CD14-positive monocyte (primary cell): ENCODE measurements at regions not wholly inside any gene's neighbourhood (a gene's known extent, or its start where the extent isn't known, plus 50 kb on each side); places are given as distances from the start of the nearest gene placed in this dataset.

Experiments used
- DNase-seq, 3 donors: peaks; one replicate each; pipeline ENCODE4 v3.0.0-alpha.2; 2011 to 2022
- H2AFZ ChIP-seq: 2 replicates; pipeline ENCODE4 v1.6.0; 2012; ENCODE audit warnings: mild to moderate bottlenecking, low read depth, low read length, inconsistent platforms; ENCODE audit not compliant: insufficient read depth, poor library complexity, severe bottlenecking
- H3K27ac ChIP-seq, 2 donors: 1 replicate in 1 of 2; 2 replicates in 1 of 2; pipeline ENCODE4 v1.5.1; 2012 to 2013; ENCODE audit warnings: low read length in 2 of 2, control low read depth in 1 of 2, inconsistent platforms in 1 of 2, low read depth in 1 of 2, mild to moderate bottlenecking in 1 of 2
- H3K27me3 ChIP-seq, 2 donors: one replicate each; pipeline versions ENCODE4 v1.6.0 to v1.6.1; 2011 to 2013; ENCODE audit warnings: low read length in 2 of 2; ENCODE audit not compliant: control insufficient read depth in 2 of 2, insufficient read depth in 2 of 2
- H3K36me3 ChIP-seq, 2 donors: replicated peaks in 1 of 2; 1 replicate in 1 of 2; 2 replicates in 1 of 2; pipeline versions ENCODE4 v1.5.1 to v1.6.1; 2012 to 2013; ENCODE audit warnings: low read length in 2 of 2, control low read depth in 1 of 2, inconsistent platforms in 1 of 2, mild to moderate bottlenecking in 1 of 2; ENCODE audit not compliant: insufficient read depth in 2 of 2, control insufficient read depth in 1 of 2
- H3K4me1 ChIP-seq, 2 donors: 1 replicate in 1 of 2; 2 replicates in 1 of 2; pipeline versions ENCODE4 v1.5.1 to v1.6.1; 2012 to 2013; ENCODE audit warnings: low read length in 2 of 2, control low read depth in 1 of 2, inconsistent platforms in 1 of 2, mild to moderate bottlenecking in 1 of 2, moderate library complexity in 1 of 2; ENCODE audit not compliant: insufficient read depth in 2 of 2, control insufficient read depth in 1 of 2
- H3K4me2 ChIP-seq: replicated peaks from 2 replicates; pipeline ENCODE3; 2012; ENCODE audit warnings: low read length, moderate library complexity, mild to moderate bottlenecking; ENCODE audit not compliant: poor library complexity, severe bottlenecking; ENCODE audit errors: extremely low read depth
- H3K4me3 ChIP-seq, 3 experiments: fragments of 200-600 bp in 1 of 3; sonication (generic) in 1 of 3; replicated peaks in 1 of 3; 1 replicate in 2 of 3; 2 replicates in 1 of 3; pipeline ENCODE4 v1.5.1; 2011 to 2013; ENCODE audit warnings: low read length in 3 of 3, mild to moderate bottlenecking in 3 of 3, control low read depth in 2 of 3, low read depth in 2 of 3, inconsistent platforms in 1 of 3, moderate library complexity in 1 of 3
- H3K79me2 ChIP-seq: 2 replicates; pipeline ENCODE4 v1.6.0; 2012; ENCODE audit warnings: mild to moderate bottlenecking, control low read depth, inconsistent platforms, low read length, moderate library complexity; ENCODE audit not compliant: insufficient read depth
- H3K9ac ChIP-seq: 2 replicates; pipeline ENCODE4 v1.6.0; 2017; ENCODE audit warnings: low read length, mild to moderate bottlenecking; ENCODE audit not compliant: insufficient read depth, poor library complexity, severe bottlenecking
- H3K9me3 ChIP-seq, 2 donors: replicated peaks in 1 of 2; 1 replicate in 1 of 2; 2 replicates in 1 of 2; pipeline versions ENCODE4 v1.5.1 to v1.6.1; 2012 to 2013; ENCODE audit warnings: low read length in 2 of 2, control low read depth in 1 of 2; ENCODE audit not compliant: control insufficient read depth in 1 of 2, insufficient read depth in 1 of 2
- H4K20me1 ChIP-seq: 2 replicates; pipeline ENCODE4 v1.6.0; 2012; ENCODE audit warnings: mild to moderate bottlenecking, low read length, control low read depth, moderate library complexity; ENCODE audit not compliant: insufficient read depth
- H3K27ac Mint-ChIP-seq, 7 donors: one replicate each; pipeline ENCODE4 v1.8.0; 2020; ENCODE audit warnings: mild to moderate bottlenecking in 7 of 7, mixed read lengths in 7 of 7, moderate library complexity in 6 of 7, inconsistent platforms in 2 of 7
- H3K27me3 Mint-ChIP-seq, 3 donors: one replicate each; pipeline ENCODE4 v1.8.0; 2021 to 2022; ENCODE audit warnings: low read depth in 3 of 3, mild to moderate bottlenecking in 3 of 3, mixed read lengths in 3 of 3, moderate library complexity in 3 of 3, inconsistent platforms in 1 of 3
- H3K36me3 Mint-ChIP-seq, 2 donors: one replicate each; pipeline ENCODE4 v1.8.0; 2020; ENCODE audit warnings: mixed read lengths in 2 of 2, inconsistent platforms in 1 of 2, mild to moderate bottlenecking in 1 of 2
- H3K4me1 Mint-ChIP-seq: one replicate; pipeline ENCODE4 v1.8.0; 2020; ENCODE audit warnings: mild to moderate bottlenecking, mixed read lengths
- H3K4me3 Mint-ChIP-seq, 2 donors: one replicate each; pipeline ENCODE4 v1.8.0; 2020; ENCODE audit warnings: mild to moderate bottlenecking in 2 of 2, mixed read lengths in 2 of 2, moderate library complexity in 1 of 2
- H3K9me3 Mint-ChIP-seq, 7 donors: one replicate each; pipeline ENCODE4 v1.8.0; 2020 to 2022; ENCODE audit warnings: mixed read lengths in 7 of 7, mild to moderate bottlenecking in 6 of 7, moderate library complexity in 6 of 7, inconsistent platforms in 2 of 7
- WGBS: methylation state at CpG from one replicate; pipeline ENCODE4 v1.1.5; 2013; ENCODE audit warnings: missing lambda C conversion rate; ENCODE audit not compliant: insufficient coverage; 5-methylcytosine and 5-hydroxymethylcytosine counted together
- intact Hi-C, 2 donors: fragments of 100-400 bp; cut with micrococcal nuclease; formaldehyde crosslinking; loops; one replicate each; pipeline versions ENCODE4 v1.15.0 to v1.15.1; 2023
- TF ChIP-seq, protein P1 (sequence below): fragments of 200-600 bp; IDR thresholded peaks from one replicate; pipeline ENCODE4 v1.8.0; 2022; ENCODE audit warnings: antibody characterized with exemption, mild to moderate bottlenecking

DNA sequence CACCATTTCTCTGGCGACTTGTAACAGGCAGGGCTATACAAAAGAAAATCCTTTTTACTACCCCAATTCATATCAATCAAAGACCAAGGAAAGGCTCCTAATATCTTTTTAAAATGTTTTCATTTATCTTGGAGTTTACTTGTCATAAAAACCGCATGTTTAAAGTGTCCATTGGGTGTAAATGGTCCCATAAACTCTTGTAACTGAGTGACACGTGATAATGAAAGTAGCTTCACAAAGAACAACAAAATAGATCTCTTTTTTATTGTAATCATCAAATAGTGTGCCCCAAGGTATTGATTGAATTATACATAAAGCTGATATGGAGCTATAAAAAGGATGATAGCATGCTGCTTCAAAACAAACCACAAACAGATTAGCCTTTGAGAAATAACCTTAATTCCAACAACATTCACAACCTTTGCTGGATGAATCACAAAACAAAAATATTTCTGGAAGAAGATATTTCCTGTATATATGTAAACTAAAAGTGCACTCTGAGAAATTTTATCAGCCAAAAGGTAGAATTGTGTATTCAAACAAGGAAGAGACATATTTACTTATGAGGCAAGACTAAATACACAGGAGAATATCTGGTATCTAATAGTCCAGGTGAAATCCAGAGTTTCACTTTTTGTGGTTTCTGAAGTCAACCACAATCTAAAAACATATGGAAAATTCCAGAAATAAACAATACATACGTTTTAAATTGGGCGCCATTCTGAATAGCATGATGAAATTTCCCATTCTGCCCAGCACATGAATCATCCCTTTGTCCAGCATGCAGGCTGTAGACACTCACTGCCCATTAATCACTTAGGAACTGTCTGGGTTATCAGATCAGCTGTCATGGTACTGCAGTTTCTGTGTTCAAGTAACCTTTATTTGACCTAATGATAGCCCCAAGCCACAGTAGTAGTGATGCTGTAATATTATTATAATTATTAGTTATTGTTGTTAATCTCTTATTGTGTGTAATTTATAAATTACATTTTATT is 237.5 kb downstream of the PIK3C3 start:
- H3K79me2 ChIP-seq: no peaks in the 10 kb centered on the region
- H3K4me1 ChIP-seq: no peaks in the 10 kb centered on the region
- no peaks in the 10 kb centered on the region for H3K36me3 ChIP-seq
- H3K4me2 ChIP-seq: no peak overlapping the region
- H3K27me3 ChIP-seq: no peaks in the 10 kb centered on the region
- TF ChIP-seq, protein P1, sequence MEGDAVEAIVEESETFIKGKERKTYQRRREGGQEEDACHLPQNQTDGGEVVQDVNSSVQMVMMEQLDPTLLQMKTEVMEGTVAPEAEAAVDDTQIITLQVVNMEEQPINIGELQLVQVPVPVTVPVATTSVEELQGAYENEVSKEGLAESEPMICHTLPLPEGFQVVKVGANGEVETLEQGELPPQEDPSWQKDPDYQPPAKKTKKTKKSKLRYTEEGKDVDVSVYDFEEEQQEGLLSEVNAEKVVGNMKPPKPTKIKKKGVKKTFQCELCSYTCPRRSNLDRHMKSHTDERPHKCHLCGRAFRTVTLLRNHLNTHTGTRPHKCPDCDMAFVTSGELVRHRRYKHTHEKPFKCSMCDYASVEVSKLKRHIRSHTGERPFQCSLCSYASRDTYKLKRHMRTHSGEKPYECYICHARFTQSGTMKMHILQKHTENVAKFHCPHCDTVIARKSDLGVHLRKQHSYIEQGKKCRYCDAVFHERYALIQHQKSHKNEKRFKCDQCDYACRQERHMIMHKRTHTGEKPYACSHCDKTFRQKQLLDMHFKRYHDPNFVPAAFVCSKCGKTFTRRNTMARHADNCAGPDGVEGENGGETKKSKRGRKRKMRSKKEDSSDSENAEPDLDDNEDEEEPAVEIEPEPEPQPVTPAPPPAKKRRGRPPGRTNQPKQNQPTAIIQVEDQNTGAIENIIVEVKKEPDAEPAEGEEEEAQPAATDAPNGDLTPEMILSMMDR: no peak
- H3K4me3 ChIP-seq: no peak overlapping the region
- H3K27me3 Mint-ChIP-seq: peaks cover 2% of the 10 kb centered on the region in 3 donors
- H2AFZ ChIP-seq: no peak overlapping the region
- no peak overlapping the region for H3K27ac ChIP-seq
- intact Hi-C loops: no loop called here
- H3K27ac Mint-ChIP-seq: no peak overlapping the region
- WGBS: 81% methylated on average over 2 of the region's 5 CpGs
- H3K9ac ChIP-seq: no peak overlapping the region
- H3K9me3 ChIP-seq: no peaks in the 10 kb centered on the region
- no peaks in the 10 kb centered on the region for H3K4me1 Mint-ChIP-seq
- H4K20me1 ChIP-seq: no peaks in the 10 kb centered on the region
- no peak for DNase-seq
- H3K4me3 Mint-ChIP-seq: no peak overlapping the region
- H3K36me3 Mint-ChIP-seq: no peaks in the 10 kb centered on the region
- H3K9me3 Mint-ChIP-seq: no peaks in the 10 kb centered on the region

DNA sequence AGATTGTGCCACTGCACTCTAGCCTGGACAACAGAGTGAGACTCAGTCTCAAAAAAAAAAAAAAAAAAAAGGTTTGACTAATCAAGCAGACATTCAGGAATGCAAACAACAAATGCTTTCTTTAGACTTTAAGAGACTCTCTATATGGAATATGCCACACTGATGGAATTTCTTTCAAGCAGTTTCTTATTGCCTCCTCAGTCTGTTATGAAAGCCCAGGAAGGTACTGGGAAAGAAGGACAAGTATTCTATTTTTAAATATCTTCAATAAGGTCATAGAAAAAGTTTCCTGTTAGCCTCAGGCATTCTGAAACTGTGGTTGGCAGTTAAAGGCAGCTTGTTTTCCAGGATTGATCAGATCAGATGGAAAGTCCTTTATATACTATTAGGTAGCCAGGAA is 241.6 kb downstream of the PIK3C3 start:
- Histone ChIP-seq H3K36me3 (no peaks in the 10 kb centered on the region), H3K4me1 (no peaks in the 10 kb centered on the region), H3K79me2 (no peaks in the 10 kb centered on the region), H4K20me1 (no peaks in the 10 kb centered on the region), H3K9ac (no peak overlapping the region), H3K9me3 (no peaks in the 10 kb centered on the region), H2AFZ (no peak overlapping the region), H3K27me3 (no peaks in the 10 kb centered on the region), H3K4me2 (no peak overlapping the region), H3K27ac (no peak overlapping the region), H3K4me3 (no peak overlapping the region)
- H3K4me1 Mint-ChIP-seq: no peaks in the 10 kb centered on the region
- intact Hi-C loops: no loop called here
- H3K4me3 Mint-ChIP-seq: no peak overlapping the region
- no peak for DNase-seq
- H3K27me3 Mint-ChIP-seq: peaks cover 2 to 3% (median 2%) of the 10 kb centered on the region in 3 donors
- no peak overlapping the region for H3K27ac Mint-ChIP-seq
- H3K9me3 Mint-ChIP-seq: peaks cover 0 to 2% (median 0%) of the 10 kb centered on the region in 7 donors
- TF ChIP-seq, protein P1: no peak
- H3K36me3 Mint-ChIP-seq: no peaks in the 10 kb centered on the region
